22Rv1 (cell line): ENCODE measurements at regions not wholly inside any gene's neighbourhood (a gene's known extent, or its start where the extent isn't known, plus 50 kb on each side); places are given as distances from the start of the nearest gene placed in this dataset.

Source experiments
- H3K27ac ChIP-seq: fragments of 450-650 bp; 2 replicates; pipeline ENCODE4 v1.5.1; 2017
- CTCF ChIP-seq: fragments of 450-650 bp; IDR thresholded peaks from 2 replicates; pipeline ENCODE4 v1.5.1; 2017; ENCODE audit warnings: mild to moderate bottlenecking
- ZFX ChIP-seq: fragments of 450-650 bp; IDR thresholded peaks from 2 replicates; pipeline ENCODE4 v1.6.1; 2017; ENCODE audit warnings: antibody characterized with exemption, borderline replicate concordance

GRCh38 chr14:85978582-85979250, 448.8 kb downstream of the FLRT2 start:
- TF ChIP-seq CTCF (no peak), ZFX (no peak)

GRCh38 chr14:85974602-85975001, 444.7 kb downstream of the FLRT2 start:
- no peak overlapping the region for H3K27ac ChIP-seq
- no peak for TF ChIP-seq ZFX
- no peak for TF ChIP-seq CTCF

More at GRCh38 chr14:85978582-85979250, 448.8 kb downstream of the FLRT2 start:
- no peak overlapping the region for H3K27ac ChIP-seq

- no peak overlapping the region for H3K27ac ChIP-seq
- TF ChIP-seq CTCF, result no peak
- no peak for TF ChIP-seq ZFX
Measured at GRCh38 chr14:85963486-85963885, 433.5 kb downstream of the FLRT2 start.

- TF ChIP-seq CTCF, result no peak
- TF ChIP-seq ZFX, result no peak
- H3K27ac ChIP-seq, result no peak overlapping the region
Measured at GRCh38 chr14:85960756-85961155, 430.8 kb downstream of the FLRT2 start.

- TF ChIP-seq CTCF (no peak), ZFX (no peak)
- H3K27ac ChIP-seq, result no peak overlapping the region
Measured at GRCh38 chr14:85959063-85959462, 429.1 kb downstream of the FLRT2 start.

GRCh38 chr14:85958069-85958468, 428.1 kb downstream of the FLRT2 start:
- TF ChIP-seq ZFX (no peak), CTCF (peak; percentile 48)
- no peak overlapping the region for H3K27ac ChIP-seq

GRCh38 chr14:85953265-85953664, 423.3 kb downstream of the FLRT2 start:
- no peak for TF ChIP-seq CTCF
- TF ChIP-seq ZFX, result no peak
- no peak overlapping the region for H3K27ac ChIP-seq
